ENCODE measurements at regions not wholly inside any gene's neighbourhood (a gene's known extent, or its start where the extent isn't known, plus 50 kb on each side); places are given as distances from the start of the nearest gene placed in this dataset.

- TF ChIP-seq FOXA1 (IDR thresholded peaks at IDR 0.05) (no peak), NFRKB (IDR thresholded peaks at IDR 0.05) (no peak), FOXM1 (IDR thresholded peaks at IDR 0.05; ENCODE audit: borderline replicate concordance) (no peak)
Observed at GRCh38 chr11:80773919-80774318, 1333.1 kb upstream of the TENM4 start.
